Stomach (tissue), 8 donors: ENCODE measurements at regions not wholly inside any gene's neighbourhood (a gene's known extent, or its start where the extent isn't known, plus 50 kb on each side); places are given as distances from the start of the nearest gene placed in this dataset.

ENCODE experiments used
- DNase-seq, 2 donors: peaks; one replicate each; pipeline versions ENCODE4 v3.0.0 to v3.0.0-alpha.2; 2013 to 2019
- H3K27ac ChIP-seq, 5 donors: fragments of 200-600 bp in 4 of 5; sonication (generic) in 4 of 5; one replicate each; pipeline ENCODE4 v1.5.1; 2013 to 2019; ENCODE audit warnings: mild to moderate bottlenecking in 1 of 5, moderate library complexity in 1 of 5
- H3K27me3 ChIP-seq, 3 donors: fragments of 200-600 bp; sonication (generic); one replicate each; pipeline ENCODE4 v1.5.1; 2017 to 2019; ENCODE audit warnings: mixed run types in 1 of 3
- H3K36me3 ChIP-seq, 4 donors: fragments of 200-600 bp; sonication (generic); 1 replicate in 3 of 4; 2 replicates in 1 of 4; pipeline ENCODE4 v1.5.1; 2016 to 2019
- H3K4me1 ChIP-seq, 4 donors: fragments of 200-600 bp; sonication (generic); one replicate each; pipeline ENCODE4 v1.5.1; 2016 to 2019
- H3K4me3 ChIP-seq, 4 donors: fragments of 200-600 bp; sonication (generic) in 3 of 4; one replicate each; pipeline ENCODE4 v1.5.1; 2016 to 2019; ENCODE audit warnings: mild to moderate bottlenecking in 1 of 4
- H3K9me3 ChIP-seq, 4 donors: fragments of 200-600 bp; sonication (generic); one replicate each; pipeline ENCODE4 v1.5.1; 2016 to 2019
- CTCF ChIP-seq, 7 experiments: fragments of 450-650 bp in 4 of 7; fragments of 200-600 bp in 3 of 7; sonication (generic) in 3 of 7; IDR thresholded peaks; one replicate each; pipeline ENCODE4 v1.5.1; 2016 to 2019; ENCODE audit warnings: antibody characterized with exemption in 7 of 7, control low read depth in 2 of 7, mild to moderate bottlenecking in 1 of 7
- EP300 ChIP-seq: sonication (generic); formaldehyde crosslinking; IDR thresholded peaks from one replicate; pipeline ENCODE4 v1.6.1; 2017; ENCODE audit warnings: antibody characterized with exemption
- POLR2A ChIP-seq, 4 donors: fragments of 450-650 bp; IDR thresholded peaks; one replicate each; pipeline ENCODE4 v1.6.1; 2016; ENCODE audit warnings: antibody characterized with exemption in 4 of 4, control low read depth in 2 of 4, mild to moderate bottlenecking in 1 of 4, moderate library complexity in 1 of 4
- POLR2AphosphoS5 ChIP-seq, 3 donors: sonication (generic); formaldehyde crosslinking; IDR thresholded peaks; one replicate each; pipeline ENCODE4 v1.6.1; 2016; ENCODE audit warnings: antibody characterized with exemption in 3 of 3
- WGBS, 5 donors: extraction: QIAGEN DNeasy Blood & Tissue Kit in 3 of 5; methylation state at CpG; one replicate each; pipeline versions ENCODE4 v1.1.5 to v1.1.7; 2013 to 2018; 5-methylcytosine and 5-hydroxymethylcytosine counted together
- intact Hi-C: fragments of 100-400 bp; cut with DNase I; formaldehyde crosslinking; loops from one replicate; pipeline ENCODE4 v1.15.1; 2023; ENCODE audit warnings: low total_unique reads
- donor health status: healthy with polysubstance abuse.
- donor health status: Bipolar disorder and iron deficiency.
- donor health status: healthy.

- no peaks in the 10 kb centered on the region for H3K36me3 ChIP-seq
- H3K9me3 ChIP-seq = peaks cover 0 to 14% (median 11%) of the 10 kb centered on the region in 4 donors
- H3K27me3 ChIP-seq = peaks cover 0 to 8% (median 0%) of the 10 kb centered on the region in 3 donors
- 31 to 51% (median 47%) methylated on average over 3 of the region's 3 CpGs for WGBS, 5 donors
- TF ChIP-seq POLR2A (IDR thresholded peaks at IDR 0.05) = no peak
- TF ChIP-seq POLR2AphosphoS5 (IDR thresholded peaks at IDR 0.05) = no peak
- no peak for TF ChIP-seq EP300
- TF ChIP-seq CTCF (IDR thresholded peaks at IDR 0.05) = no peak
- intact Hi-C loops = no loop called here
- H3K4me1 ChIP-seq = no peaks in the 10 kb centered on the region
- no peak overlapping the region for H3K27ac ChIP-seq
- no peak for DNase-seq
- H3K4me3 ChIP-seq = no peak overlapping the region
Observed at GRCh38 chr15:98380721-98381120, 267.6 kb upstream of the IGF1R start.

DNA sequence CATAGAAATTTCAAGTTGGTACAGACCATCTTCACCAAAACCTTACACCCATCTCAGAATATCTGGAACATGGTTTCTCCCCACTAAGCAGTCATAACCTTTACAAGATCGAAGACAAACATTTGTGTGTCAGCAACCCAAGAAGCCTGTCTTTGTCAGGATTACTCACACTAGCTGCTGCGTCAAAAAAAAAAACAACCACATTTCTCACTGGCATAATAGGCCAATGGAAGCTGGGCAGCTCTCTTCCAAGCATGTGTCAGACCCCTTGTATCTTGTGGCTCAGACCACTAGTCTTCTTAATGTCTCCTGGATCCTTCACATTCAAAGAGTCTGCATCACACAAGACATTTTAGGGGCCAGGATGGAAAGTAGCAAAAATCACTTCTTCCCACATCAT, 266.9 kb upstream of the IGF1R start:
- no peaks in the 10 kb centered on the region for H3K4me1 ChIP-seq
- H3K4me3 ChIP-seq = no peak overlapping the region
- no peak overlapping the region for H3K27ac ChIP-seq
- peaks cover 0 to 8% (median 0%) of the 10 kb centered on the region in 3 donors for H3K27me3 ChIP-seq
- no peaks in the 10 kb centered on the region for H3K36me3 ChIP-seq
- WGBS, 5 donors = 80 to 88% (median 83%) methylated on average over 2 of the region's 2 CpGs
- no peak for DNase-seq
- intact Hi-C loops = no loop called here
- TF ChIP-seq CTCF (IDR thresholded peaks at IDR 0.05) = no peak
- no peak for TF ChIP-seq POLR2AphosphoS5 (IDR thresholded peaks at IDR 0.05)
- no peak for TF ChIP-seq EP300
- TF ChIP-seq POLR2A (IDR thresholded peaks at IDR 0.05) = no peak
- peaks cover 0 to 14% (median 11%) of the 10 kb centered on the region in 4 donors for H3K9me3 ChIP-seq

DNA sequence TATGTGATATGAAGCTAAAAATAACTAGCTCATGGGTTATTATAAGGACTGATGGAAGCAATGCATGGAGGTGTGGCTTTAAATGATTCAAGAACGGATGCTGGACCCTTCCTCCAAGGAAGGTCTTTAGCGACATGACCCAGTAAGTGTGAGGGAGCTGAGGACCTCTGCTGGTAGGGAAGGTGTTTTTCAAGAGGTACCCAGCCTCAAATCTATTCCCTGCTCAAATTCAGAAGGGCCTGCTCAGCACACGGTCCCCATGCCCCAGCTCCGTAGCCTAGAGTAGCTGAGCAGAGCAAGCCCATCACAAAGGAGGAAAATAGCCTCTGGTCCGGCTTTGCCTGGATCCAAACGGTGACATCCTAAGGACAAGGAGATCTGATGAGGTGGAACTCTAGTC, 266.2 kb upstream of the IGF1R start:
- no peaks in the 10 kb centered on the region for H3K36me3 ChIP-seq
- intact Hi-C loops = no loop called here
- H3K4me1 ChIP-seq = no peaks in the 10 kb centered on the region
- H3K9me3 ChIP-seq = peaks cover 0 to 14% (median 11%) of the 10 kb centered on the region in 4 donors
- peaks cover 0 to 8% (median 0%) of the 10 kb centered on the region in 3 donors for H3K27me3 ChIP-seq
- H3K27ac ChIP-seq = no peak overlapping the region
- no peak for TF ChIP-seq POLR2A (IDR thresholded peaks at IDR 0.05)
- no peak for TF ChIP-seq POLR2AphosphoS5 (IDR thresholded peaks at IDR 0.05)
- no peak for TF ChIP-seq CTCF (IDR thresholded peaks at IDR 0.05)
- no peak for TF ChIP-seq EP300
- no peak for DNase-seq
- 51 to 79% (median 62%) methylated on average over 6 of the region's 6 CpGs for WGBS, 5 donors
- H3K4me3 ChIP-seq = no peak overlapping the region

- DNase-seq = no peak
- intact Hi-C loops = no loop called here
- Histone ChIP-seq H3K9me3 (peaks cover 0 to 12% (median 11%) of the 10 kb centered on the region in 4 donors), H3K36me3 (no peaks in the 10 kb centered on the region), H3K27me3 (peaks cover 0 to 8% (median 0%) of the 10 kb centered on the region in 3 donors), H3K4me3 (no peak overlapping the region), H3K27ac (no peak overlapping the region), H3K4me1 (no peaks in the 10 kb centered on the region)
- TF ChIP-seq CTCF (IDR thresholded peaks at IDR 0.05) (no peak), EP300 (no peak), POLR2A (IDR thresholded peaks at IDR 0.05) (no peak), POLR2AphosphoS5 (IDR thresholded peaks at IDR 0.05) (no peak)
- 69 to 93% (median 78%) methylated on average over 2 of the region's 2 CpGs for WGBS, 5 donors
Observed at GRCh38 chr15:98383571-98383970, 264.8 kb upstream of the IGF1R start.
